ENCODE measurements at regions not wholly inside any gene's neighbourhood (a gene's known extent, or its start where the extent isn't known, plus 50 kb on each side); places are given as distances from the start of the nearest gene placed in this dataset.

GRCh38 chr3:6667354-6667753 lies 193.6 kb upstream of the GRM7 start:
- intact Hi-C loops (cut with micrococcal nuclease): no loop called here
- H3K9me3 Mint-ChIP-seq: peaks cover 24 to 27% of the 10 kb centered on the region in 2 donors
- Histone ChIP-seq H3K9me3 (ENCODE audit: control insufficient read depth, insufficient read depth, low read length) (peaks cover 7% of the 10 kb centered on the region), H3K27ac (ENCODE audit: low read length) (no peak overlapping the region), H3K27me3 (ENCODE audit: control insufficient read depth, insufficient read depth, low read length) (no peaks in the 10 kb centered on the region), H3K4me1 (ENCODE audit: control insufficient read depth, insufficient read depth, low read length) (no peaks in the 10 kb centered on the region), H3K36me3 (ENCODE audit: control insufficient read depth, insufficient read depth, low read length) (no peaks in the 10 kb centered on the region), H3K4me3 (ENCODE audit: low read length) (no peak overlapping the region)
- H3K4me1 Mint-ChIP-seq: no peaks in the 10 kb centered on the region
- ATAC-seq (no peak), DNase-seq (no peak)
- no peak overlapping the region for H3K4me3 Mint-ChIP-seq
- no peaks in the 10 kb centered on the region for H3K27me3 Mint-ChIP-seq (ENCODE audit: low read depth in 2 of 2)
- WGBS (ENCODE audit: insufficient coverage): 78% methylated on average over 2 of the region's 2 CpGs
- no peaks in the 10 kb centered on the region for H3K36me3 Mint-ChIP-seq
- H3K27ac Mint-ChIP-seq: no peak overlapping the region
- TF ChIP-seq CTCF (IDR thresholded peaks at IDR 0.05): no peak

- ATAC-seq: no peak
- H3K9me3 Mint-ChIP-seq: peaks cover 16 to 17% of the 10 kb centered on the region in 2 donors
- H3K4me3 Mint-ChIP-seq: no peak overlapping the region
- H3K27me3 ChIP-seq (ENCODE audit: control insufficient read depth, insufficient read depth, low read length): no peaks in the 10 kb centered on the region
- H3K27me3 Mint-ChIP-seq (ENCODE audit: low read depth in 2 of 2): no peaks in the 10 kb centered on the region
- H3K27ac ChIP-seq (ENCODE audit: low read length): no peak overlapping the region
- H3K9me3 ChIP-seq (ENCODE audit: control insufficient read depth, insufficient read depth, low read length): peaks cover 15% of the 10 kb centered on the region
- no peak for DNase-seq
- H3K36me3 Mint-ChIP-seq: no peaks in the 10 kb centered on the region
- no peaks in the 10 kb centered on the region for H3K4me1 ChIP-seq (ENCODE audit: control insufficient read depth, insufficient read depth, low read length)
- no peaks in the 10 kb centered on the region for H3K4me1 Mint-ChIP-seq
- H3K27ac Mint-ChIP-seq: no peak overlapping the region
- H3K4me3 ChIP-seq (ENCODE audit: low read length): no peak overlapping the region
- 60% methylated on average over 1 of the region's 1 CpG for WGBS (ENCODE audit: insufficient coverage)
- H3K36me3 ChIP-seq (ENCODE audit: control insufficient read depth, insufficient read depth, low read length): no peaks in the 10 kb centered on the region
- intact Hi-C loops (cut with micrococcal nuclease): no loop called here
- no peak for TF ChIP-seq CTCF (IDR thresholded peaks at IDR 0.05)
These were observed 189.6 kb upstream of the GRM7 start for GRCh38 chr3:6671363-6671762.

GRCh38 chr3:6679510-6679909 lies 181.4 kb upstream of the GRM7 start:
- H3K4me3 Mint-ChIP-seq: no peak overlapping the region
- no peaks in the 10 kb centered on the region for H3K4me1 Mint-ChIP-seq
- no peaks in the 10 kb centered on the region for H3K36me3 Mint-ChIP-seq
- 60% methylated on average over 4 of the region's 4 CpGs for WGBS (ENCODE audit: insufficient coverage)
- intact Hi-C loops (cut with micrococcal nuclease): no loop called here
- Histone ChIP-seq H3K9me3 (ENCODE audit: control insufficient read depth, insufficient read depth, low read length) (no peaks in the 10 kb centered on the region), H3K27ac (ENCODE audit: low read length) (no peak overlapping the region), H3K4me1 (ENCODE audit: control insufficient read depth, insufficient read depth, low read length) (no peaks in the 10 kb centered on the region), H3K27me3 (ENCODE audit: control insufficient read depth, insufficient read depth, low read length) (no peaks in the 10 kb centered on the region), H3K36me3 (ENCODE audit: control insufficient read depth, insufficient read depth, low read length) (no peaks in the 10 kb centered on the region), H3K4me3 (ENCODE audit: low read length) (no peak overlapping the region)
- TF ChIP-seq CTCF (IDR thresholded peaks at IDR 0.05): no peak
- H3K27ac Mint-ChIP-seq: no peak overlapping the region
- no peak for ATAC-seq
- no peak for DNase-seq
- H3K9me3 Mint-ChIP-seq: peaks cover 5 to 22% of the 10 kb centered on the region in 2 donors
- no peaks in the 10 kb centered on the region for H3K27me3 Mint-ChIP-seq (ENCODE audit: low read depth in 2 of 2)

GRCh38 chr3:6680119-6680806 lies 180.7 kb upstream of the GRM7 start:
- no peak for ATAC-seq
- peaks cover 8 to 26% of the 10 kb centered on the region in 2 donors for H3K9me3 Mint-ChIP-seq

More at GRCh38 chr3:6680119-6680806, 180.7 kb upstream of the GRM7 start:
- H3K4me3 Mint-ChIP-seq: no peak overlapping the region
- H3K36me3 Mint-ChIP-seq: no peaks in the 10 kb centered on the region
- Histone ChIP-seq H3K27me3 (ENCODE audit: control insufficient read depth, insufficient read depth, low read length) (no peaks in the 10 kb centered on the region), H3K36me3 (ENCODE audit: control insufficient read depth, insufficient read depth, low read length) (no peaks in the 10 kb centered on the region), H3K27ac (ENCODE audit: low read length) (no peak overlapping the region), H3K9me3 (ENCODE audit: control insufficient read depth, insufficient read depth, low read length) (no peaks in the 10 kb centered on the region), H3K4me1 (ENCODE audit: control insufficient read depth, insufficient read depth, low read length) (no peaks in the 10 kb centered on the region), H3K4me3 (ENCODE audit: low read length) (no peak overlapping the region)
- H3K27ac Mint-ChIP-seq: no peak overlapping the region
- intact Hi-C loops (cut with micrococcal nuclease): no loop called here
- H3K27me3 Mint-ChIP-seq (ENCODE audit: low read depth in 2 of 2): no peaks in the 10 kb centered on the region
- DNase-seq: no peak
- no peak for TF ChIP-seq CTCF (IDR thresholded peaks at IDR 0.05)
- whole genome bisulfite sequencing (ENCODE audit: insufficient coverage): 63% methylated on average over 3 of the region's 3 CpGs
- H3K4me1 Mint-ChIP-seq: no peaks in the 10 kb centered on the region

Measured in natural killer cell (primary cell).